ENCODE measurements at regions not wholly inside any gene's neighbourhood (a gene's known extent, or its start where the extent isn't known, plus 50 kb on each side); places are given as distances from the start of the nearest gene placed in this dataset.

DNA sequence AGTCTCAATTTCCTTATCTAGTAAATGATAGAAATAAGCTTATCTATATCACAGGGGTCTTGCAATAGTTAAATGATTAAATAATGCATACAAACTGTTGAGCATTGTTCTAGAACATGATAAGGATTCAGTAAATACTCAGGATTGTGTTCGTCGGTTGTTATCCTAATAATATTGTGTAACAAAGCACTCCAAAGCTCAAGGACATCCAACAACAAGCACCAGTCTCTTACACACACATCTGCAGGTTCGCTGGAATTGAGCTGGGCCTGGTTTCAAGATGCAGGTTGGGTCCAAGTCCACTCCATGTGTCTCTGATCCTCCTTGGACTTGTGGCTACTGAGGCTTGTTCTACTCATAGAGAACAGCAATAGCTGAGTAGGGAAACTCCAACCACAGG lies 74.1 kb upstream of the MC3R start:
- DNase-seq, result no peak

DNA sequence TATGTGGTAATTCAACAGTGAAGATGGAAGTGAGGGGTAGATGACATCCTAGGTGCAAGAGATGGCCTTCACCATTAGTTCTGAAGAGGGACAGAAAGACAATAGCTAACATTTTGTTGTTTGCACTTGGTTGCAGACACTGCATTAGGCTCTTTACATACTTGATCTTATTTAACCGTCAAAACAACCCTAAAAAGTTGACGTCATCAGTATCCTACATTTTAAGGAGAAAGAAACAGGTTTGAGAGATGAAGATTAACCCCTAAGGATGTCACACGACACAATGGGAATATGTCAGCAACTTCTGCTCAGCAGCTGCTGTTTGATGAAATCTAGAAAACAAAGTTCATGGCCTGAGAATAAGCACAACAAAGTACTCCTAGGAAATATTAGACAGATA lies 72.6 kb upstream of the MC3R start:
- no peak for DNase-seq

DNA sequence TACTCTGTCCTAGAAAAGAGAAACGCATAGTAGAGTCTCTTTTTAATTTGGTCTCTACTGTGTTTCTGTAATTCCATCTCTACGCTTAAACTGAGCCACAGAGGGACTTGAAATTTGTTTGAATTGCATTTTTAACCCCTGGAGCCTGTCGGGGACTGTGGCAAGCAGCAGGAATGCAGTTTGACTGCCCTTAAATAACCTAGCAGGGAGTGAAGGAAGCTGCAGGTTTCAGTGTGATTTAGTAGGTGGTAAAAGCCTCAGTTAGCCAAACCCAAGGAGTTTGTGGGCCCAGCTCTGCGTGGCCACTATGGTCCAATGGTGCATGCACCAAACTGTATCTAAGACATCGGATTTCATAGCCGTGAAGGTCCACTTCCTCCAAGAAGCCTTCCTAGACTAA lies 70.3 kb upstream of the MC3R start:
- DNase-seq, result no peak

DNA sequence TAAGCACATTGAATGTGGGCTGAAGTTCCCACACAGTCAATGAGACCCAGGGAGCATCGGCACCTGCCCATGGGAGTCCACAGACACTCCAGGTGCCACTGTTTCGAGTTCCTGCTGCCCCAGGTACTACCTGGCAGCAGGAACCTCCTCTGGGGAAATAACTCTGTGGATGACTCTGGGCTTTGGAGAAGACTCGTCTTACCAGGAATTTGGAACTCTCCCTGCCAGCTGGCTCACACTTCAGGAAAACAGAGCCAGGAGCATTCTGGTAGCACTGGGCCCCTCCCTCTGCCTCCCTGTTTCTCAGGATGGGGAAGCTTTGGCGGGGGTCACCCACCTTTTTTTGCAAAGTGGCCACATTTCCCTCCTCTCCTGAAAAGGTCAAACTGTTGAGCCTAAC lies 69.5 kb upstream of the MC3R start:
- DNase-seq, result no peak

DNA sequence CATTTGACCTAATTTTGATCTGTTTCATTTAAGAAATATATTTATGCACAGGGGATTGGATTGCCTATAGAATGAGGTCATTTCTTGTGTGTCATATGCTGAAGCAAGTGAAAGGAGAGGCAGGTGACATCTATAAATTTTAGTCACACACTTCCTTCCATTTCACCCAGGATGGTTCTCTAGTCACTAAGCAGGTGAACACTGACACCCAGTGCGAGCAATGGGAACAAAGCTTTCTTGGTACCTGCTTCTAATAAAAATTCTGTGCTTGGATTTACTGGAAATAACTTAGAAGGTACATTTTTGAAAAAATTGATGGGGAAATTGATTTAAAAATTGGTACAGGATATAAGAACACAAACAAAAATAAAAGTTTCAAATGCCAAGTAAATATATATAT lies 66.9 kb upstream of the MC3R start:
- DNase-seq, result peak in 11 of 56 donors; percentile 0 to 49 (median 10)

DNA sequence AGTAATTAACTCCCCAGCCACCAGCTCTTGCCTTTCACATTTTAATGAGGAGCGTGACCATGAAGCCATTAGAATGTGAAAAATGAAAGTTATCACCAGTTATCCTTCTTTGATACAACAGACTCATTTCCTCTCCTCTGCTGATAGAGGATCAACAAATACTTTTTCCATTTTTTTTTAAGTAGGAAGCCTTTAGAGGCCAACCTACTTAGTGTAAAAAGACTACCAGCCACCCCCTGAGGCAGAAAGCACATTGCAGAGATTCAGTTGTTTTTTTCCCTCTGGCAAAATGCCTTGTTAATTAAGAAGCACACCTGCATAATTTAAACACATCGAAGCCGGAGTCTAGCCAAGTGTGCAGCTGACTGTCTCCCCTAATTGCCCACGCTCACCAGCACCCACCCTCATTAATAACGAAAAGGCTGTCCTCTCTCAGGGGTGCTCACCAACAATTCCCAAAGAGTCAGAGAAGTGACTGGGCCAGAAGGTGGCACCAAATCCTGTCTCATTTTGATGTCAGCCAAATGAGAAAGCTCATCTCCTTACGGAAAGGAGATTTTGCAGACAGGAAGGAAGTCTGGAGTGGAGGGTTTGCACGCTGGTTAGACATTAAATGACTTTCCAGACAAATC lies 60.9 kb upstream of the MC3R start:
- peak in 15 of 56 donors; percentile 1 to 51 (median 10) for DNase-seq

DNA sequence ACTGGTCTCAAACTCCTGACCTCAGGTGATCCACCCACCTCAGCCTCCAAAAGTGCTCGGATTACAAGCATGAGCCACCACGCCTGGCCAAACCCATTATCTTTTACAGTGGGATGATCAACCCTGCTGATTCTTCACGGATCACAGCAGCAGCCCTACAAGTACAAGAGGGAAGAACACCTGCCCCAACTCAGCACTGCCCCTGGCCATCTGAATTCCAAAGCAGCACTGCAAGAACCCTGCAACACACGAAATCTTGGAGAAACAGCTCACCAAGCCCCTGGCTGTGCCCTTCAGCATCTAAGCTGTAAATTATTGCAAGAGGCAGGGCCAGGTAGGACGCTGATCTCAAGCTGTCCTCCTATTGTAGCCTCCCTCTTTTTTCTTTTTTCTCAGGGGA lies 54.5 kb upstream of the MC3R start:
- no peak for DNase-seq

DNA sequence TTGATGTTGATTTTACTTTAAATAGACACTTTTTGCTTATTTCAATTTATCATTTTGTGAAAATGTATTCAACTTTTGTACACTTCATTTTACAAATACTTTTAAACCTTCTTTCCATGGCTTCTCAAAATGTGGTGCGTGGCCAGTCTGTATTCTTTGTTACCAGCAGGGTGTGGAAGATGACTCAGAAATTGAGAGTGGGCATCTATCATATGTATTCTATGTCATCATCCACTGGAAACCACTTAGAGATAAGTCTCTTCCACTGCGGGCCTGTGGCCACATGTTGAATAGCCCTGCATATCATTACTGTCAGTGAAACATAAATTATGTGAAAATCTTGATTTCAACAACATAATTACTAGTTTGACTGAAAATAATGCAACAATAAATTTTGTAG lies 52.6 kb upstream of the MC3R start:
- DNase-seq, result no peak

All from nucleus accumbens (tissue), 56 donors.